Renal pelvis (tissue), 1 donor: ENCODE measurements at regions not wholly inside any gene's neighbourhood (a gene's known extent, or its start where the extent isn't known, plus 50 kb on each side); places are given as distances from the start of the nearest gene placed in this dataset.

Source experiments
- DNase-seq: peaks from one replicate; pipeline ENCODE4 v3.0.0-alpha.2; 2013

GRCh38 chr1:212225871-212226302, 59.3 kb upstream of the PPP2R5A start:
- DNase-seq, result no peak

DNA sequence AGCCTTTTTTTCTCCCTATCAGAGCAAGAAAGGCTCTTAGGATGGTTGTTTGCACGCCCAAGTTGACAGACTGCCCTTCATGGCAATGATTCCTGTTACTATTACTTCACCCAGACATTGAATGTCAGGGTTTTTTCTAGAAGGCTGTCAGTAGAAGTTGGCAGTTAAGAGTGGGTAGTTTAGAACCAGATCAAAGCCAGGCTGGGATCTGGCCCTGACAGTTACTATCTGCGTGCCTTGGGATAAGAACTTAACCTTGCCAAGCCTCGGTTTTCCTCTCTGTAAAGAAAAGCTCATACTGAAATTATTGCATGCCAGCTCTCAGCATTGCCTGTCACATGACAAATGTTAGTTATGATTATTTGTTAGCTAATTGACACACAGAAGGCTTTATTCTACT, 58.7 kb upstream of the PPP2R5A start:
- DNase-seq, result no peak

DNA sequence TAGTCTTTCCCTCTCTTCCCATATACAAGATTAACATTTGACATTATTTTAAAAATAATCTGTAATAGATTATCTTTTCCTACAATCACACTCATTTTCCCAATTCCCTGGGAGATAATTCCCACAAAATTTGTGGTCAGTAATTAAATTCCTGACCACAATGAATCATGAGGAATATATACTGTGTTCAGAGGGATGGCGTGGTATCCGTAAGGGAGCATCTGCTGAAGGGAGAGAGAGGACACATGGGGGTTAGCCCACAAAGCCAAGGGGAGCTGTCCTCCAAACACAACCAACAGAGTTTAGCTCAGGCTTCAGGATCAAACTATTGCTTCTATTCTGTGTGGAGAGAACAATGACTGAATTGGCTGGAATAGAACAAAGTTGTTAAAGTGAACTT, 57.1 kb upstream of the PPP2R5A start:
- no peak for DNase-seq

DNA sequence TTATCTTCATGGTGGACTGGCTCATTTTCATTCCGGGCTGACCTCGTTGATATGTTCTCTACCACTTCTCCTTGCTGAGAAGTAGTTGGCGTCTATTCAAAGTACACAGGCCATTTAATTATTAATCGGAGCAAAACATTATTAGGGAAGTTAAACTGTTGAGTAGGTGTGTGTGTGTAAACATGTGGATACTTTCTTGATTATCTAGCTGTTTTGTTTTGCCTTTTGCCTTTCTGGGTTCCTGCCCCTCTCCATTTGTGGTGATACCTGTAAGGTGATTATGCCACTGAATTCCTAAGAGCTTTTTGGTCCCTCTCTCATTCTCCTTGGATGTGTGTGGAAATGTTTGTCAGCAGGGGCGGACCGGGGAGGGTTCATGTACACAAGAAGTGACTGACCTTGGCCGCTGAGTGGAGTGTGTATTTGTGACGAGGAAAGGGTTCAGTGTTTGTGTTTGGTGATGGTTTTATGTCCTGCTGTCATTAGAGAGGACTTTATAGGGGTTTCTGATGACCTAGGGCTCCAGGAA, 56.6 kb upstream of the PPP2R5A start:
- no peak for DNase-seq

- DNase-seq, result no peak
These were observed 55.6 kb upstream of the PPP2R5A start for GRCh38 chr1:212229654-212230053.

GRCh38 chr1:212230329-212230728, 54.9 kb upstream of the PPP2R5A start:
- DNase-seq, result no peak

DNA sequence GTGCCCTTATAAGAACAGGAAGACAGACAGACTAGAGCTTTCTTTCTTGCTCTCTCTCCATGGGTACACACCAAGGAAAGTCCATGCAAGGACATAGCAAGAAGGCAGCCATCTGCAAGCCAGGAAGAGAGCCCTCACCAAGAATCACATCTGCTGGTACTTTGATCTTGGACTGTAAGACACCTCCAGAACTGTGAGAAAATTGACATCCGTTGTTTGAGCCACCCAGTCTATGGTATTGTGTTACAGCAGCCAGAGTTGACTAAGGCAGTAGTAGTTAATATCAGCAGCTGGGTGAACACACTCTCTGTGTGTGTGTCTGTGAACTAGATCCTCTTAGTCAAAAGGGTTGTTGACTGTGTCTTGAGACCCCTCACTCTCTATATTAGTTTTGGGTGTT, 53.8 kb upstream of the PPP2R5A start:
- no peak for DNase-seq

GRCh38 chr1:212232090-212232489, 53.1 kb upstream of the PPP2R5A start:
- no peak for DNase-seq

DNA sequence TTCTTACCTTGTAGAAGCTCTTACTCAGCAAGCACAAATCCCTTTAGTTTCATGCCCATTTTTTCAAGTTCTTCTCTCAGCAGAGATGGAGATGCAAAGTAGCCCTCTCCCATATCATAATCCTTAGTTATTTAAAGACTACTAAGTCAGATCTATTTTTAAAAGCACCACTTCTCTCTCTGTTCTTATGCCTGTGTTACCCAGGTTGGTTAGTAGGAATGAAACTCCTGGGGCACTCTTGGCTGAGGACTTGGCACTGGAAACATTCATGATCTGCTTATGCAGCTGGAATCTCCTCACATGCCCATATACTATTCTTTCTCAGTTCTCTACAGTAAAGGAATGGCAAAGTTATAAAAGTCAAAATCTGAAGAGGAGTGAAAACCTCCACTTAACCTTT, 51.9 kb upstream of the PPP2R5A start:
- DNase-seq, result no peak

- no peak for DNase-seq
These were observed 50.5 kb upstream of the PPP2R5A start for GRCh38 chr1:212234431-212235395.
